Esophagus mucosa (tissue), 1 donor: ENCODE measurements at regions not wholly inside any gene's neighbourhood (a gene's known extent, or its start where the extent isn't known, plus 50 kb on each side); places are given as distances from the start of the nearest gene placed in this dataset.

Experiments
- ATAC-seq: fragments of 200-7000 bp; cut with Tn5 transposase; one replicate; pipeline ENCODE4 v1.9.1; 2020
- donor health status: DM: yes; HTN: yes; CAD: no.

GRCh38 chr14:61226015-61226654 is 55.0 kb downstream of the TMEM30B start:
- ATAC-seq = no peak

- ATAC-seq = no peak
Observed at GRCh38 chr14:61225344-61225743, 55.8 kb downstream of the TMEM30B start.

GRCh38 chr14:61223552-61223951 is 57.6 kb downstream of the TMEM30B start:
- no peak for ATAC-seq

- ATAC-seq = no peak
Observed at GRCh38 chr14:61222388-61222787, 58.8 kb downstream of the TMEM30B start.

GRCh38 chr14:61221906-61222305 is 59.2 kb downstream of the TMEM30B start:
- no peak for ATAC-seq

- no peak for ATAC-seq
Observed at GRCh38 chr14:61219673-61220072, 61.5 kb downstream of the TMEM30B start.

GRCh38 chr14:61219256-61219655 is 61.9 kb downstream of the TMEM30B start:
- ATAC-seq = no peak

GRCh38 chr14:61218767-61219166 is 62.4 kb downstream of the TMEM30B start:
- ATAC-seq = no peak

- ATAC-seq = no peak
Observed at GRCh38 chr14:61218157-61218556, 63.0 kb downstream of the TMEM30B start.

- ATAC-seq = no peak
Observed at GRCh38 chr14:61217516-61217915, 63.6 kb downstream of the TMEM30B start.

- no peak for ATAC-seq
Observed at GRCh38 chr14:61215222-61216020, 65.7 kb downstream of the TMEM30B start.

GRCh38 chr14:61213920-61214319 is 67.2 kb downstream of the TMEM30B start:
- ATAC-seq = no peak

- no peak for ATAC-seq
Observed at GRCh38 chr14:61213191-61213621, 67.9 kb downstream of the TMEM30B start.

- no peak for ATAC-seq
Observed at GRCh38 chr14:61212546-61212945, 68.6 kb downstream of the TMEM30B start.

GRCh38 chr14:61211476-61212255 is 69.5 kb downstream of the TMEM30B start:
- ATAC-seq = no peak

- ATAC-seq = no peak
Observed at GRCh38 chr14:61203081-61203753, 77.9 kb downstream of the TMEM30B start.

GRCh38 chr14:61202124-61202523 is 79.0 kb downstream of the TMEM30B start:
- no peak for ATAC-seq

- ATAC-seq = no peak
Observed at GRCh38 chr14:61201171-61201570, 80.0 kb downstream of the TMEM30B start.

GRCh38 chr14:61197416-61197815 is 83.7 kb downstream of the TMEM30B start:
- no peak for ATAC-seq

GRCh38 chr14:61196792-61197191 is 84.3 kb downstream of the TMEM30B start:
- ATAC-seq = no peak

- no peak for ATAC-seq
Observed at GRCh38 chr14:61196034-61196433, 85.1 kb downstream of the TMEM30B start.

GRCh38 chr14:61193476-61193875 is 87.7 kb downstream of the TMEM30B start:
- ATAC-seq = no peak

GRCh38 chr14:61192989-61193388 is 88.1 kb downstream of the TMEM30B start:
- ATAC-seq = no peak
